ENCODE measurements at regions not wholly inside any gene's neighbourhood (a gene's known extent, or its start where the extent isn't known, plus 50 kb on each side); places are given as distances from the start of the nearest gene placed in this dataset.
A peak's percentile ranks its signal among the peaks of the same experiment; 100 is the strongest.
"Not testable (repeated sequence)": the region's sequence is repeated elsewhere in the genome, so short reads cannot be mapped to it uniquely, and the experiment has no call there.

- H3K27me3 ChIP-seq; H3K4me1 ChIP-seq; DNase-seq; intact Hi-C loops (cut with DNase I); H3K4me3 ChIP-seq; H3K9me3 ChIP-seq; H3K36me3 ChIP-seq; H3K27ac ChIP-seq: not testable (repeated sequence)
- 65% methylated on average over 6 of the region's 7 CpGs for whole genome bisulfite sequencing (ENCODE audit: insufficient coverage, low coverage, low lambda C conversion rate, missing lambda C conversion rate)
- peak in 2 of 4 donors; percentile 44 to 46 for ATAC-seq
Measured at GRCh38 chr7:150134451-150134850, 188.7 kb upstream of the LRRC61 start.

- H3K36me3 ChIP-seq; H3K4me1 ChIP-seq; intact Hi-C loops (cut with DNase I); H3K4me3 ChIP-seq; H3K9me3 ChIP-seq; H3K27ac ChIP-seq; ATAC-seq; H3K27me3 ChIP-seq; DNase-seq: not testable (repeated sequence)
- WGBS (ENCODE audit: insufficient coverage, low coverage, low lambda C conversion rate, missing lambda C conversion rate) = 75% methylated on average over 4 of the region's 8 CpGs
Measured at GRCh38 chr7:150135620-150136190, 187.4 kb upstream of the LRRC61 start.

- H3K9me3 ChIP-seq; H3K4me3 ChIP-seq; DNase-seq; H3K36me3 ChIP-seq; H3K27me3 ChIP-seq; H3K27ac ChIP-seq; intact Hi-C loops (cut with DNase I); ATAC-seq; H3K4me1 ChIP-seq: not testable (repeated sequence)
- WGBS (ENCODE audit: insufficient coverage, low coverage, low lambda C conversion rate, missing lambda C conversion rate) = 86% methylated on average over 5 of the region's 5 CpGs
Measured at GRCh38 chr7:150139840-150140239, 183.3 kb upstream of the LRRC61 start.

- H3K4me3 ChIP-seq; ATAC-seq; H3K9me3 ChIP-seq; H3K36me3 ChIP-seq; intact Hi-C loops (cut with DNase I); H3K27me3 ChIP-seq; H3K4me1 ChIP-seq; H3K27ac ChIP-seq; DNase-seq: not testable (repeated sequence)
- 76% methylated on average over 6 of the region's 13 CpGs for WGBS (ENCODE audit: insufficient coverage, low coverage, low lambda C conversion rate, missing lambda C conversion rate)
Measured at GRCh38 chr7:150141525-150142345, 181.4 kb upstream of the LRRC61 start.

- H3K4me3 ChIP-seq; intact Hi-C loops (cut with DNase I): not testable (repeated sequence)
Measured at GRCh38 chr7:150146124-150146523, 177.0 kb upstream of the LRRC61 start.

GRCh38 chr7:150147524-150147923, 175.6 kb upstream of the LRRC61 start:
- DNase-seq; H3K27me3 ChIP-seq; H3K4me3 ChIP-seq; H3K36me3 ChIP-seq; ATAC-seq; H3K9me3 ChIP-seq; H3K27ac ChIP-seq; H3K4me1 ChIP-seq; intact Hi-C loops (cut with DNase I): not testable (repeated sequence)
- WGBS (ENCODE audit: insufficient coverage, low coverage, low lambda C conversion rate, missing lambda C conversion rate) = 48% methylated on average over 2 of the region's 3 CpGs

More at GRCh38 chr7:150146124-150146523, 177.0 kb upstream of the LRRC61 start:
- not testable (repeated sequence) for H3K27me3 ChIP-seq, H3K9me3 ChIP-seq, H3K27ac ChIP-seq, H3K4me1 ChIP-seq, ATAC-seq, H3K36me3 ChIP-seq, DNase-seq
- 51% methylated on average over 3 of the region's 3 CpGs for WGBS (ENCODE audit: insufficient coverage, low coverage, low lambda C conversion rate, missing lambda C conversion rate)

GRCh38 chr7:150156015-150156414, 167.1 kb upstream of the LRRC61 start:
- H3K4me1 ChIP-seq; intact Hi-C loops (cut with DNase I); H3K9me3 ChIP-seq; DNase-seq; H3K27me3 ChIP-seq; H3K36me3 ChIP-seq; H3K4me3 ChIP-seq; H3K27ac ChIP-seq: not testable (repeated sequence)
- WGBS (ENCODE audit: insufficient coverage, low coverage, low lambda C conversion rate, missing lambda C conversion rate) = 28% methylated on average over 3 of the region's 4 CpGs
- ATAC-seq = peak in 3 of 4 donors; percentile 36 to 83 (median 61)

- H3K4me3 ChIP-seq; H3K36me3 ChIP-seq; H3K27me3 ChIP-seq; ATAC-seq; DNase-seq; H3K27ac ChIP-seq; intact Hi-C loops (cut with DNase I); H3K4me1 ChIP-seq; H3K9me3 ChIP-seq: not testable (repeated sequence)
- 79% methylated on average over 3 of the region's 15 CpGs for WGBS (ENCODE audit: insufficient coverage, low coverage, low lambda C conversion rate, missing lambda C conversion rate)
Measured at GRCh38 chr7:150158696-150159095, 164.5 kb upstream of the LRRC61 start.

GRCh38 chr7:150169515-150169914, 153.6 kb upstream of the LRRC61 start:
- WGBS (ENCODE audit: insufficient coverage, low coverage, low lambda C conversion rate, missing lambda C conversion rate) = 57% methylated on average over 1 of the region's 1 CpG
- ATAC-seq = peak in 2 of 4 donors; percentile 19 to 30
- H3K4me1 ChIP-seq; H3K27me3 ChIP-seq; H3K4me3 ChIP-seq; H3K36me3 ChIP-seq; DNase-seq; H3K9me3 ChIP-seq; H3K27ac ChIP-seq; intact Hi-C loops (cut with DNase I): not testable (repeated sequence)

- H3K27ac ChIP-seq; H3K9me3 ChIP-seq; H3K27me3 ChIP-seq; H3K4me3 ChIP-seq; H3K4me1 ChIP-seq; H3K36me3 ChIP-seq; DNase-seq; intact Hi-C loops (cut with DNase I): not testable (repeated sequence)
- WGBS (ENCODE audit: insufficient coverage, low coverage, low lambda C conversion rate, missing lambda C conversion rate) = no CpG with 5 or more reads among the region's 4 CpGs
- ATAC-seq = peak in 1 of 4 donors; percentile 47
Measured at GRCh38 chr7:150169943-150170490, 153.1 kb upstream of the LRRC61 start.

GRCh38 chr7:150183602-150184001, 139.6 kb upstream of the LRRC61 start:
- DNase-seq; H3K27me3 ChIP-seq; H3K4me3 ChIP-seq; H3K4me1 ChIP-seq; H3K9me3 ChIP-seq; intact Hi-C loops (cut with DNase I); ATAC-seq; H3K27ac ChIP-seq; H3K36me3 ChIP-seq: not testable (repeated sequence)
- no CpG with 5 or more reads among the region's 1 CpG for WGBS (ENCODE audit: insufficient coverage, low coverage, low lambda C conversion rate, missing lambda C conversion rate)

Measured in right lobe of liver (tissue), 6 donors.